GM19239 (cell line): ENCODE measurements at regions not wholly inside any gene's neighbourhood (a gene's known extent, or its start where the extent isn't known, plus 50 kb on each side); places are given as distances from the start of the nearest gene placed in this dataset.

Source experiments
- DNase-seq: peaks from one replicate; pipeline ENCODE4 v3.0.0; 2011; ENCODE audit warnings: low spot score; ENCODE audit not compliant: insufficient read length
- FAIRE-seq: peaks from 2 replicates; lab custom pipeline; 2011; peaks lifted over from hg19 to GRCh38; lab: Jason Lieb, UNC

- DNase-seq: no peak
- FAIRE-seq: no peak
Measured at GRCh38 chr15:77727635-77728304, 95.1 kb upstream of the LINGO1 start.

DNA sequence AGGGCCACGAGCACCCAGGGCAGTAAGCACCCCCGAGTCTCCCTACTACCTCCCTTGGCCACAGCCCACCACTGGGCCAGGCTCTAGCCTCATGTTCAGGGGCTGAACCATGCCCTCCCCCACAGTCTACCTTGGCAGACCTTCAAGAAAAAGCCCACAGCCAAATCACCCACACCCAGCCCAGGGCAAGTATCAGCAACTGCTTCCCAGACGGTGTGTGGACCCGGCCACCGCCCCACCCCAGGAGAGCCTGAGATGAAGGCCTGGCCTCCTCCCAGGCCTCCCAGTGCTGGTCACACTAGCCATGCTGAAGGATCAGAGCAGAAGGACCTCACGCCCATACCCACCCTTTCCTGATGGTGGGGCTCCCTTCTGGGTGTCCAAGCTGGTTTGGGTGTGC is 92.0 kb upstream of the LINGO1 start:
- FAIRE-seq (no peak), DNase-seq (no peak)

GRCh38 chr15:77723756-77724155 is 91.0 kb upstream of the LINGO1 start:
- no peak for FAIRE-seq
- DNase-seq: no peak

GRCh38 chr15:77722759-77723460 is 90.2 kb upstream of the LINGO1 start:
- FAIRE-seq (no peak), DNase-seq (no peak)

- FAIRE-seq (no peak), DNase-seq (no peak)
Measured at GRCh38 chr15:77721963-77722362, 89.3 kb upstream of the LINGO1 start.

DNA sequence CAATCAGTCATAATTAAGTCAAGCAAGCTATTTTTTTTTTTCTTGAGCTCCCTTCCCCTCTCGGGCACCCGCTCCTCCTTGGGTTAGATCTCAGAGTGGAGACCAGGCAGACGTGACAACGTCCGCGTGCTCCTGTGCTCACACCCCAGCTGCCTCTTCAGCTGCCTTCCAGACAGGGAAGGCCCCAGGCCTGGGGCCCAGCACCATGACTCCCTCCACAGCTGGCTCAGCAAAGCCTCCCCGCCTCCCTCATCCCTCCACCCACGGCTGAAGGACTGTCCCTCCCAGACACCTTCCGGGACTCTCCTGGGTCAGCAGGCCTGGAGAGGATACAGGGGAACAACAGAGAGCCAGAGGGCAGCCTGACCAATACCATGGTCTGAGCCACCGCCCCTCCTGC is 87.9 kb upstream of the LINGO1 start:
- FAIRE-seq: no peak
- DNase-seq: no peak

DNA sequence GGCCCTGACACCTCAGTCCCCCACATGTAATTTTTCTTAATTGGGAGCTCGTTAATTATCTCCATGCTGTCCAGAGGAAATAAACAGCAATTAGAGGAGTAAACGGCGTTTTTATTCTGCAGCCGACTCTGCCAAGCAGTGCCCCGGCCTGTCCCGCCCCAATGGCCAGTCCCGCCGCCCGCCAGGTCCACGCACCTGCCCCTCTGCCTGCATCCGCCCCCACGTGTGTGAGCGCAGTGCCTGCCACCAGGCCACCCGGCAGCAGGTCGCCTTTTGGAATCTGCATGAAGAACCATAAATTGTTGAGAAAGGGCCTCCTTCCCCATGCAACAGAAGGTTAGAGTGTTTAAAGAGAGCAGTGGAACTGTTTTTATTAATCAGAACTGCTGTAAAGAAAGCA is 87.5 kb upstream of the LINGO1 start:
- DNase-seq (no peak), FAIRE-seq (no peak)

DNA sequence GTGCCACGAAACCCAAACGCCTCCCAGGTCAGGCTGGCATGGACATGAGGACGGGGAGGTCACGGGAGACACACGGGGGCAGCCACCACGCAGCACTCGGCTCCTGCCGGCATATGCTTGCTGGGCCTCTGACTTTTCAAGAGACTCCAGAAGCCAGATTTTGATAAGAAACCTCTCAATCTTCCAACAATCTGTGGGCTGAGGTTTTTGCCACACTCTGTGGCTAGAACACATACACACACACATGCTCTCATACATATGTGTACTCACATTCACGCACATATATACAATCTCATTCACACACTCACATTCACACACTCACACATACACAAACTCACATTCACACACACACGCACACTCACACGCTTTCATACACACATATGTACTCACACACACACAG is 86.7 kb upstream of the LINGO1 start:
- no peak for FAIRE-seq

GRCh38 chr15:77717333-77717990 is 84.8 kb upstream of the LINGO1 start:
- FAIRE-seq (no peak), DNase-seq (no peak)

More for the DNA sequence above, 86.7 kb upstream of the LINGO1 start:
- no peak for DNase-seq

GRCh38 chr15:77716632-77717332 is 84.1 kb upstream of the LINGO1 start:
- DNase-seq: no peak
- no peak for FAIRE-seq

DNA sequence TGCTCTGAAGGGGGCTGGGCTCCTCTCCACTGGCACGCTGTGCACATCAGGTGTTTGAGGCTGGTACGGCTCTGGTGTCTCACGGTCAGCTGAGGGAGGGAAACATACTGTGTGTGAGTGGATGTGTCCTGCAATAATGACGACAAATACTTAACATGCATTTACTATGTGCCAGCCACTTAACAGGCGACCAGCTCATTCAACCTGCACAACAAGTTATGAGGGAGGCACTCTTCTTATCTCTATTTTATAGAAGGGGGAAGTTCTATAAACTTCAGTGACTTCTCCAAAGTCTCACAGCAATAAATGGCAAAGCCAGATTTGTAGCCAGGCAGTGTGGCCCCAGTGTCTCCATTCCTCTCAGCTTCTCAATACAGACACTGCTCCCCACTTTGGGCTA is 83.1 kb upstream of the LINGO1 start:
- no peak for DNase-seq
- FAIRE-seq: no peak

- DNase-seq (no peak), FAIRE-seq (no peak)
Measured at GRCh38 chr15:77715051-77715450, 82.3 kb upstream of the LINGO1 start.

GRCh38 chr15:77714555-77714954 is 81.8 kb upstream of the LINGO1 start:
- DNase-seq (no peak), FAIRE-seq (no peak)

- FAIRE-seq (no peak), DNase-seq (no peak)
Measured at GRCh38 chr15:77714023-77714422, 81.3 kb upstream of the LINGO1 start.

DNA sequence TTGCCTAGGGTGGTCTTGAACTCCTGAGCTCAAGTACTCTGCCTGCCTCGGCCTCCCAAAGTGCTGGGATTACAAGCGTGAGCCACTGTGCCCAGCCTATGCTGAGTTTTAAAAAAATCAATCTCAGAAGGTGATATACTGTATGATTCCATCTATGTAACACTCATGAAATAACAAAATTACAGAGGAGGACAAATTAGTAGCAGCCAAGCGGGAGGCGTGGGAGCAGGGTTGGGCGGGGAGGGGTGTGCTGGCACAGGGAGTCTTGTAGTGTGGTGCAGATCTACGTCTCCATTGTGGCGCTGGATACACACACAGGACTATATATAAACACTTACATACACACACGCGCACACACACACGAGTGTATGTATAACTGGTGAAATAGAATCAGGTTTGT is 80.6 kb upstream of the LINGO1 start:
- FAIRE-seq: no peak
- no peak for DNase-seq

GRCh38 chr15:77712438-77712837 is 79.7 kb upstream of the LINGO1 start:
- no peak for DNase-seq
- FAIRE-seq: no peak

DNA sequence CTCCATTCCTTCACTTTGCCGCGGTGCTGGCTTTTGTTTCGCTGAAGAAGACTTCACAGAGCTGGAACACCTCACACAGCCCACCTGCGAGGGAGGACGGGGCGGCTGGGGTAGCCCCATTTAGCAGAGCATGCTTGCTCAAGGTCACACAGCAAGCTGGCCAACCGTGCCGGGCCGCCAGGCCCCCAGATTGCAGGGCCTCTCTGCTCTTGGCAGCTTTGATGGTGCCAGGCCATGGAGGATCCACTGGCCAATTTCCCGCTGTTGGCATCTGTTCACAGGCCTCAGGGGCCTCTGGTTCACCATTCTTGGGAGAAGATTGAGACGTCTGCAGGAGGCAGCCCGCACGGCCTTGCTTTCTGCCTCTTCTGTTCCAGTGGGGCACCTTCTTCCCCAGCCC is 77.9 kb upstream of the LINGO1 start:
- DNase-seq (no peak), FAIRE-seq (no peak)

DNA sequence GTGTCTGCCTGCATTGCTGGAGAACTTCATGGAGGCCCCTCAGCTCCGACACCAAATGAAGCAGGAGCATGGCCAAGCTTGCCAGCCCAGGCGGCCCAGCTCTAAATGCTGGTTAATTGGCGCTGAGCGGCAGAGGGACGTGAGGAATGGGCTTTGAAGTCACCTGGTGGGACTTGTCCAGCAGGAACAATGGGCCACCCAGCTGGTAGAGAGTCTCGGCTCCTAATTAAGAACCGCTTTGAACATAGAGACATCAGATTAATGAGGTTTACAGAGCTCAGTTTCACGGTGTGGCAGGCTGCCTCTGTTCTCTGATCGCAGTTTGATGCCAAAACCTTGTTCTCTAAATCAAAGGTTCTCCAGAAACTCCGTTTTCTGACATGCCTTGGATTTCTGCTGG is 77.5 kb upstream of the LINGO1 start:
- no peak for FAIRE-seq
- DNase-seq: no peak

GRCh38 chr15:77709135-77709886 is 76.6 kb upstream of the LINGO1 start:
- DNase-seq (no peak), FAIRE-seq (no peak)
